Fibroblast of skin of back (primary cell): ENCODE measurements at regions not wholly inside any gene's neighbourhood (a gene's known extent, or its start where the extent isn't known, plus 50 kb on each side); places are given as distances from the start of the nearest gene placed in this dataset.

Source experiments
- DNase-seq: peaks from one replicate; pipeline ENCODE4 v3.0.0-alpha.2; 2013

DNA sequence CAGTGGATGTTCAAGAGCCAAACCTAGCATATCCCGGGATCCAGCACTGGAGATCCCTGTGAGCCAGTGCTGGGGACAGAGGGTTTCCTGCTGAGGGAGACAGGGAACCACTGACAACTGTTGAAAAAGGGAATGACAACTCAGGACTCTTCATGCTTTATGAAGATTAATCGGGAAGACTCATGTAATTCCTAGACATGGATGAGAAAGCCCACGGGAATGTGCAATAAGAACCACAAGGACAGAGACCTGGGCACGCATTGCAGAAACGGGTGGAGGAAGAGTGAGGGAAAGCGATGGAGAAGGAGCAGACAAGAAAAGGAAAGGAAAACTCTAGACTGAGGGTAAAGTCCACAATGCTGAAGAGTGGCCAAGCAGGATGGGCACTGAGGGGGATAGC, 296.0 kb downstream of the PCNX1 start:
- peak; percentile 75 for DNase-seq

DNA sequence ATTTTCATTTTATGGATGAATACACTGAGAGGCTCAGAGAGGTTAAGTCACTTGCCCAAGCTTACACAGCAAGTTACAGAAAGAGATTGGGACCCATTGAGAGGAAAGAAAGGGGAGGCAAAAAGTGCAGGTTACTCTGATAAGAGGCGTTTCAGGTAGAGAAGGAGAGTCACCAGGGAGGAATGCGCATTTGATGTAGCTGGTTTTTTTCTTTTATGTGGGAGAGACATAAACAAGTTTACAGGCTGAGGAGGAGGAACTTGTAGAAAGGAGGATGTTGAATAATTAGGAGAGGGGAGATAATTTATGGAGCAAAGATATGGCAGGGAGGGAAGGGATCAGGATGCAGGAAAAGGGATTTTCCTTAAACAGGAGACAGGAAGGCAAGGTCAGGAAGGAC, 297.0 kb downstream of the PCNX1 start:
- no peak for DNase-seq

DNA sequence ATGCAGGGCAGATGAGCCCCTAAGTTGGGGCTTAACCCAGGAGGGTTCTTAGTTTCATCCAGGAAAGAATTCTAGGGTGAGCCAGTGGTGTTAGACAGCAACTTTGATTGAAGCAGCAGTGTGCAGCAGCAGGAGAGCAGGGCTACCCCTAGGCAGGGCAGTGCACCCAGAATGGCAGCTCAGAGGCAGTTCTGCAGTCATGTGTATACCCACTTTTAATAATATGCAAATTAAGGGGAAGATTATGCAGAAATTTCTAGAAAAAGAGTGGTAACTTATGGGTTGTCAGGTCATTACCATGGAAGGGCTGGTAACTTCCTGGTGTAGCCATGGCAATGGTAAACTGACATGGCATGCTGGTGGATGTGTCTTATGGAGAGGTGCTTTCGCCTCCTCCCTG, 297.5 kb downstream of the PCNX1 start:
- DNase-seq = no peak

DNA sequence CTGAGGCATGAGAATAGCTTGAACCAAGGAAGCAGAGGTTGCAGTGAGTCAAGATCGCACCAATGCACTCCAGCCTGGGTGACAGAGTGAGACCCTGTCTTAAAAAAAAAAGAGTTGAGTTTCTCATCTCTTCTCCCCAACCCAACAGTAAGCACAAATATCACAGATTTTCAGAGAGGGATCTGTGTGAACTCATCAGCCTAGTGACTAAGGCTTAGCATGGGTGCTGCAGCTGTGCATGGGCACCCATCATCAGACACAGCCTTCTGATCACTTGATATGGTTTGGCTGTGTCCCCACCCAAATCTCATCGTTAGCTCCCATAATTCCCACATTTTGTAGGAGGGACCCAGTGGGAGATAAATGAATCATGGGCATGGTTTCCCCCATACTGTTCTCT, 298.9 kb downstream of the PCNX1 start:
- DNase-seq = no peak

DNA sequence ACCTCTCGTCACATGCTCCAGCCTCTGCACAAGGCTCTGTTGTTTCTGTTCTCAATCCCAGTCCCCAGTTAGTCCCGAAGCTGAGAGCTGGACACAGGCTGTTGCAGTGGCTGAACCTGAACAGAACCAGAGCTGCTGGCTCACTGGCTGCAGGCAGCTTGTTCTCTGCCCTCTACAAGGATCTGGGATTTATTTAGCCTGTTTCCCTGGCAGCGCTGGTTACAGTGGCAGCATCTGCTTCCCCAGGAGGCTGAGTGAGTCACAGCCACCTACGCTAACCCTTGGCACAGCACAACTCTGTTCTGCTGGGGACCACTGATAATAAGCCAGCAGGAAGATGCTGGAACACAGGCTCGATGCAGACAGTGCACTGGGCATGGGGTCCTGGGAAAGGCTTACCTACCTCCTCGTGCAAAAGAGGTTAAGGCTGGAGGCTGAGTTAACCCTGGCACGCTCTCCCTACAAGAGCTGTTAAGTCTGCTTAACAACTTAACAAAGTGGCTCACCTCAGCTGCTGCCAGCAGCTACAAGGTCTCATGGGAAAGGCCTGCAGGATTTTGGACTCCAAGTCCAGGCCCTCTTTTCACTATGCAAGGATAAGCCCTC, 299.6 kb downstream of the PCNX1 start:
- DNase-seq = peak; percentile 65

DNA sequence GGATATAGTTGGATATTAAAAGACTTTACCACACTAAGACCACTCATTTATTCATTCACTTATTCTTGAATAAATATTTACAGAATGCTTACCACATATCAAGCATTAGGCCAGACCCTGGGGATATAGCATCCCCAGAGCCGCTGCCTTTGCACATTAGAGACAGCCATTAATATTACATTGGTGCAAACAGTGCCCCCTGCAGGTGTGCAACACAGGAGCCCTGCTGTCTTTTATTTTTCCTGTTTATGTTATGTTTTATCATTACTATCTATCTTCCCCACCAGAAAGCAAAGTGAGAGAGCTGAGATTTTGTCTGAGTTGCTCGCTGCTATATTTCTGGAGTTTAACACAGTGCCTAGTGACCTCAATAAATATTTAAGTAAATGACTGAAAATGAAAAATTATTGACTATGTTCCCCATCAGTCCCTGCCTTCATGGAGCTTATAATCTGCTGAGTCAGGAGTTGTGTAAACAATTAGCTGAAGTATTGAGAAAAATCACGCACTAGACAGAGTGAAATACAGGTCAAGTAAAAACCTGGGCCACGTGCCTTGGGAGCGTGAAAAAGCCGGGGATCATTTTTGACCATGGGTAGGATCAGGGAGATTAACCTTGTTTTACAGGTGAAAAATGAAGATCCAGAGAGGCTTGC, 301.6 kb downstream of the PCNX1 start:
- DNase-seq = no peak

DNA sequence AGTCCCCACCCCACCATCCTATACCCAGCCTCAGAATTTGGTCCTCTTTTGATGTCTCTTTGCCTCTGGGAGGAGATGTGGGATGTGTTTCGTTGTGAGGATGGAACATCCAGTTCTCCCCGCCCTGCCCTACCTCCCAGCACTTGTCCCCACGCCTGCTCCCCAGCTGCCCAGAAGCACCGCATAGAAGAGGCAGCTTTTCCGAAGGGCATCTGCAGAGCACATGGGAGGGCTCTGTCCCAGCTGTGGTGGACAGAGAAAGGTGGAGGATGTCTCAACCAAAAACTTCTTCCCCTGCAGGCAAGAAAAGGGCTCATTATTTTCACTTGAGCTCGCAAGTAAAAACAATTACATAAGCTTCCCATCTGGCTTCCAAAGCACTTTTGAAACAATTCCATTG, 302.6 kb downstream of the PCNX1 start:
- DNase-seq = no peak

DNA sequence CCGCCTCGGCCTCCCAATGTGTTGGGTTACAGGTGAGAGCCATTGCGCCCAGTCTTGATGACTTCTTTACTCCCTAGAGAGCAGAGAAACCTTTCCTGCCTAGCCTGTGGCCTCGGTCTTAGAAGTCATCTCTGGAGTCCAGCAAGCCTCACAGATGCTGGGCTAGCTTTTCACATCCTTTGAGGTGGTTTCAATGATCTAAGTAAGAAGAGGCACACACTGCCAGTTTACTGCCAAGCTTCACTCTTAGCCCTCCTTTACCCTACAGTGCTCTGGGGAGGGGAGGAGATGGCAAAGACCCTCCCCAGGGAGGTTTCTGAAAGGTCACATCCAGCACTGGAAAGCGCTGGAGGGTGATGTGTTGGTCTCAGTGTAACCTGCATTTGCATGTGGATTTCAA, 304.8 kb downstream of the PCNX1 start:
- DNase-seq = no peak

DNA sequence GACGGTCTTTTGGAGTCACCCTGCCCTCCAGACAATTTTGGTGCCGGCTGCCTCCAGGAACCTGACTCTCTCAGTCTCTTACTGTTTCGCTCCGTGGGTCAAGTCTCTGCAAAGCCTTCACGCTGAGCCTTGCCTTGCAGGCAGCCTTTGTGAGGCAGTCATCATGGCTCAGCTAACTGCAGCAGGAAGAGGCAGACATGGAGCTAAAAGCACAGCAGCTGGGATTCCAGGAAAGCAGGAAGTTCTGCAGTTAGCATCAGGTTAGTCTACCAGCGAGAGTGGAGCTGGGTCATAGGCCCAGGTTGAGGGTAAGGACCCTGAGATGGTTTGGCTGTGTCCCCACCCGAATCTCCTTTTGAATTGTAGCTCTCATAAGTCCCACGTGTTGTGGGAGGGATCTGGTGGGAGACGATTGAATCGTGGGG, 305.4 kb downstream of the PCNX1 start:
- DNase-seq = peak; percentile 15

DNA sequence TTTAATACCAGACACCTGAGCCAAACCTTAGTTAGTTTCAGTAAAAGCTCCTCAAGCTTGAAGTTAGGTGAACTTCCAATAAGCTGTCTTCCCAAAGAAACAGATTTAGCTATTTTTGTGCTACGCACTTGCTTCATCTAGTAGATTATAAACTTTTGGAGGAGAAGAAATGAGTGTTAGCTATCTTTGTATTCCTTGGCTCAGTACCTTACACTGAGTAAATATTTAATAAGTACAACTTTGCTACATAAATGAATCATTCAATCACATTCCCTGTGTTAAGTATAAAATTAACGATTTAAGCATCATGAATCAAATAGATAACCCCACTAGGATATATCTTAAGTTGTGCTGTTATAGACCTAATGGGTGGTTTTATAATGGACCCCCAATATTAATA, 307.0 kb downstream of the PCNX1 start:
- no peak for DNase-seq

DNA sequence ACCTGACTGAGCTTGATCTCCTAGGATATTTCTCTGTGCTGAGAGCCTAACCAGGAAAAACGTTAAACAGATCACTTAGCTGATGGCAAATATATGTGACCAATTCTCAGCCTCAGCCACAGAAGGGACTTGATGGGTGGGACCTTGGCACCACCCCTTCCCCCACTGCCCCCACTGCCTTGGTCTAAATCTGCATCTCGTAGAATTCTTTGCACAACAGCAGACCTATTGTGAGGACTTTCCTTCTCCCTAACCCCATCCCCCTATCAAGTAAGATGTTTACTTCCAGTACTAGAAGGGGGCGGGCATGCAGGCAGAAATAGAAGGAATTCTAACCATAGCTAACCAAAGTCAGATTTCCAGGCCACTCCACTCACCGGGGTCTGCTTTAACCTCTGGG, 313.2 kb downstream of the PCNX1 start:
- DNase-seq = no peak

DNA sequence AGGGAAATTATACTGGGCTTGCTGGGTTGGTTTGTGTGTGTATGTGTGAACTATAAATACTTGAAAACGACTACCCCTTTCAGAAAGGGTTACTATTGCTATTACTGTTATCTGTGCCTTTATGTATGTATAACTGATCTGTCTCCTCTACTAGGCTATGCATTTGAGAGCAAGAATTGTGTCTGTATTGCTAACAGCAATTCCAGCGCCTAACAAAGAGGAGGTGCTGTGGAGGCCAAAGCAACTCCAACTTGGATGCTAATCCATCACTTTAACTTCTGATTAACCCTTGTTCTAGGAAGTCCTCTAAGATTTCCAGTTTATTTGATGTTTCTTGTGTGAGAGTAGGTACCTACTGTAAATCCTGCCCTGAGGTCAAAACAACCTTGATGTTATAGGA, 313.9 kb downstream of the PCNX1 start:
- no peak for DNase-seq

DNA sequence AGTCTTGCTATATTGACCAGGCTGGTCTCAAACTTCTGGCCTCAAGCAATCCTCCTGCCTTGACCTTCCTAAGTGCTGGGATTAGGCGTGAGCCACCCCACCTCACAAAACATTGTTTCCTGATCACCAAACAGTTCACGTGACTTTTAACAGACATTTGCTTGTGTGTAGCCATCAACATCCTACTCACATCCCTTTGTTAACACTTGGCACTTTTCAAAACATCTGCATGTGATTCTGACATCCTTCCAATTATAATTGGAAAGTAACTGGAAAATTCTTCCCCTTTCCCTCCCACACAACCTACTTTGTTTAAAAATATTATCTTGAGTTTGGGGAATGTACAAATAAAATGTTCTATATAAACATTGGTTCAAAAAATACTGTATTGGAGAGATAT, 317.9 kb downstream of the PCNX1 start:
- no peak for DNase-seq

DNA sequence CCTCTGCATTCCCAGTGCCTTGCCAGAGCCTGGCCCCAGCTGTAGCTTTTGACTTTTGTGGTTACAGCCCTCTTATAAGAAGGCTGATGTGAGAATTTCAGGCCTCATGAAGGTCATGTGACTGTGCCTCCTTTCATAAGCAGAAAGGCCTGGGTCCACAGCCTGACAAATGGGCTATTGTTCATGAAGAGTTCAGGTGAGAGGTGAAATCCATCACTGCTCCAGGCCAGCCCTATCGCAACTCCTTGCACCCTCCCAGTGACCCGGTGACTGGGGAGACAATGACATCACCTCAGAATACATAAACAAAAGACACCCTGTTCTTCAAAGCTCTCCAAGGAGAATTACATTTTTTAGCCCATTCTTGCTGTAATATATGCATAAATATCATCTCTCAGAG, 321.5 kb downstream of the PCNX1 start:
- no peak for DNase-seq

DNA sequence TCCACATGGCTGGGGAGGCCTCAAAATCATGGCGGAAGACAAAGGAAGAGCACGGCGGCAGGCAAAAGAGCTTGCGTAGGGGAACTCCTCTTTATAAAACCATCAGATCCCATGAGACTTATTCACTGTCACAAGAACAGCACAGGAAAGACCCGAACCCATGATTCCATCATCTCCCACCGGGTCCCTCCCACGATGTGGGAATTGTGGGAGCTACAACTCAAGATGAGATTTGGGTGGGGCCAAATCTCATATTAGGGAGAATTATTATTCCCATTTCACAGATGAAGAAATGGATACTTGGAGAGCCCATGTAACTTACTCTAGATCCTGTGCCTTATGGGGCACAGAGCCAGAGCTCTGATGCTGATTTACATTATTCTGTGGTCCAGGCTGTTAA, 322.6 kb downstream of the PCNX1 start:
- no peak for DNase-seq

DNA sequence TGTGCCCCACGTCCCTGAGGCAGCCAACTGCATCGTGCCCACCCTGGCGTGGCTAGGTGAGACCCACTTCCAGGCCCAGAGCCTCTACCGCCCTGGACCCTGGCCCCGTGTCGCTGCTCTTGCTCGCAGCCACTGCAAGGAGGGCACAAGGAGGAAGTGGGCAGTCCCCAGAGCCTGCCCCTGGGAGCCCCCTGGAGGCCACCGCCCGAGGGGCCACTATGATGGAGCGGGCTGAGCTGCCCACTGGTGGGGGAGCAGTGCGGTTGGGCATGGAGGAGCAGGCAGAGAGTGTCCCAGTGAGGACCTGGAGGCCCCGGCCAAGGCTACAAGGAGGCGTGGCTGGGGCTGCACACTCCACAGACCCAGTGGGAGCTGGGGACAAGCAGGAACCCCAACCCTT, 323.6 kb downstream of the PCNX1 start:
- DNase-seq = no peak

DNA sequence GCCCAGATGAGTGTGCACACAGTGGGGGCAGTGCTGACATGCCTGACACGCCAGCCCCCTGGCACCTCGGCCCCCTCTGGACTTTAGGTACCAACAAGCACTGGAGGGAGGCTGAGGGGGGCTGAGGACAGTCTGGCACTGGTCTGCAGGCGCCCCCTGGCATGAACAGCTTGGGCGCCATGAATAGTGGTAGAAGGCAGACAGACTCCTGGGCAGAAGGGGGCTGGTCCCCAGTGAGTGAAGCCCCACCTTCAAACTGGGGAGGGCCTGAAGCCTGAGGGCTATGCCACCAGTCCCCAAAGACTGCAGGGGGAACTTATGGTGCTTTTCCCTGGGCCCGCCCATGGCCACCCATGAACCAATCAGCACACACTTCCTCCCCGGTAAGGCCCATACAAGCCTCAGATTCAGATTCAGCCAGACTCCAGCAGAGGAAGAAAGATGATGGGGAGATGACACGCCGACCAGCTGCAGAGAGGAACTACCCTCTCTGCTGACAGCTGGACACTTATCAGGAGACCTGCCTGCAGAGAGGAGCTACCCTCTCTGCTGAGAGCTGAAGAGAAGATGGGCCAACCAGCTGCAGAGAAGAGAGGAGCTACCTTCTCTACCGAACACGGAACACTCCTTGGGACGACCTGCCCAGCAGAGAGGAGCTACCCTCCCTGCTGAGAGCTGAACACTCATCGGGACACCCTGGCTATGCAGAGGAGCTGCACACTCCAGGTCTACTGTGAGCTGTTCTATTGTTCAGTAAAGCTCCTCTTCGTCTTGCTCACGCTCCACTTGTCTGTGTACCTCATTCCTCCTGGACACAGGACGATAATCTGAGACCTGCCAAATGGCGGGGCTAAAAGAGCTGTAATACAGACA, 324.5 kb downstream of the PCNX1 start:
- DNase-seq = no peak

DNA sequence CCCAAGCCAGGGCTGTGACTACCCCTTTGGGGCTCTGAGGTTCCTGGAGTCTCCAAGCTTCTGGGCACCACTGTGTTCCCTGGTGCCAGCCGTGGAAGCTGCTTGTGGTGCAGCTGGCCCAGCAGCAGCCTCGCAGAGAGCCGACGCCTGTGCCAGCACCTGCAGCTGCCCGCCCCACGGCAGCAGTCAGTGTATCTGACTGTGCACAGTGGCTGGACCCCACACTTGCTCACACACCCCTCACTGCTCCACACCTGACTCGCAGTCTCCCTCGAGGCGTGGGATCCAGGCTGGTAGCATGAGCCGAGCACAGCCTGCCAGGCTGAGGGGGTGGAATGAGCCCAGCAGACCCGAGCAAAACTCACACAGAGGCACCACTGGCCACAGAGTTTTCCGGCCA, 325.2 kb downstream of the PCNX1 start:
- DNase-seq = no peak

DNA sequence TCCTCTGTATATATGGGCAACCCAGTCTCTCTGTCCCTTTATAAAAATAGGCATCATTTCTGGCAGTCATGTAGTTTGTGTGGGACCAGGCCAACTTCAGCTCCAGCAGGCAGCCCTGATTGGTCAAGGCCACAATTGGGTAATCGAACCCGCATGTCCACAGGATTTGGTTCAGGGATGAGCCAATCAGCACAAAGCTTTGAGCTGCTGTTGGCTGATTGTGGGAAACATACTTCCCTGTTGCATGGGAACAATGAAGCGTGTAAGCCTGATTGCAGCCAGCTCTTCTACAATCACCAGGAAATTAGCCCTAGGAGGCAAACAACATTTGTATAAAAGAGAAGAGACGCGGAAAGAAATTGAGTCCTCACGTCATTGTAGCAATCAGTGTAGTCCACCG, 328.6 kb downstream of the PCNX1 start:
- DNase-seq = no peak

DNA sequence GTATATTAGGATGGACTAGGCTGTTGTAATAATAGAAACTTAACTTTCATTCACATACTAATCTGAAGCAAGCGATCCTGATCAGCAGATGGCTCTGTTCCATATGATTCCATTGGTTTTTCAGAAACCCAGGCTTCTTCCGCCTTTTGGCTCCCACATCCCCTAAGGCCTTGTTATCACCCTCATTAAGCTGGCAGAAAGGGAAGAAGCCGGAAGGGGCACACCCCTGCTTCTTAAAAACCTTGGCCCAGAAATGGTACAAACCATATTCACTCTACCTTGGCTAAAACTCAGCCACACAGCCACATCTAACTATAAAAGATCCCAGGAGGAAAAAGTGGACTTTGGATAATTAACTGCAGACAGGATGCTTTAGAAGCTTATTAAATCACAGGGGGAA, 329.2 kb downstream of the PCNX1 start:
- DNase-seq = no peak

DNA sequence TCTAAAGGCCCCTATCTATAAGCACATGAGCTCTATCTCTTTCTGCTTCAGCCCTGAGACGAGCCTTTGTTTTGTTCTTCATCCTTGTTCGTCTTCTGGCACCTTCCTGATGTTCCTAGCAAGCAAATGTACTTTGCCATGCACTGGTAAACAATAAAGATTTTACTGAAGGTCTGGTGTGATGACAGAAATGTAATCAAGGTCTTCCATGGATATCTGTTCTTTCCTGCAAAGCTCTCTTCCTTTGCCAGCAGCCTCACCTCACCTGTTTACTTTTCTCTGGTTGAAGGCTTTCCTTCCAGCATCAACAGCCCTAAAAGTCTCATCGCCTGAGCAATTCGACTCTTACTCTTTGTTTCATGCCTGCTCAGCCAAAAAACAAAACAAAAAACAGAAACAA, 330.3 kb downstream of the PCNX1 start:
- no peak for DNase-seq

DNA sequence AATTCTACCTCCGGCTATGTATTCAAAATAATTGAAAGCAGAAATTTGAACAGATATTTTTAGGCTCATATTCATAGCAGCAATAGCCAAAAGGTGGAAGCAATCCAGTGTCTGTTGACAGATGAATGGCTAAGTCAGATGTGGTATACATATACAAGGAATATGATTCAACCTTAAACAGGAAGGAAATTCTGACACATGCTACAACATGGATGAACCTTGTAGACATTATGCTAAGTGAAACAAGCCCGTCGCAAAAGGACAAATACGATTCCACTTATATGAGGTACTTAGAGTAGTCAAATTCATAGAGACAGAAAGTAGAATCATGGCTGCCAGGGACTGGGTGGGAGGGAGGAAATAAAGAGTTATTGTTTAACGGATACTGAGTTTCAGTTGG, 331.6 kb downstream of the PCNX1 start:
- DNase-seq = no peak

DNA sequence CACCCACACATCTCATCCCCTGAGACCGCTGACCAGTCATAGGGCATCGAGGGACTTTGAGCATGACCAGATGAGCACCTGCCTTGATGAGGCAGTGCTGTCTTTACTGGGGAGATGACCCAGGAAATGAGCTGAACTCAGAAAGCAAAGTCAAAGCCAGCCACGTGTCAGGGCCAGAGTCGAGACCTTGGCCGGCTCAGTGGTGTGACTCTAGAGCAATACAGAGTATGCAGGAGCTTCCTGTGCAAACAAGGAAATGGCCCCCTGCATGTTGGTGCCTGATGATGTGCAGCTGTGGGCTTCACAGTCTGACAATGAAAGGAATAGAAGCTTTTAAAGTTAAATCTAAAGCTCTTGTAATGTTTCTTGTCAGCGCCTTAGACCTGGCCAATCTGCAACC, 332.9 kb downstream of the PCNX1 start:
- no peak for DNase-seq
